Chondrocyte (in vitro differentiated cells): ENCODE measurements at regions not wholly inside any gene's neighbourhood (a gene's known extent, or its start where the extent isn't known, plus 50 kb on each side); places are given as distances from the start of the nearest gene placed in this dataset.

Source experiments
- DNase-seq: peaks from one replicate; pipeline ENCODE4 v3.0.0; 2021; ENCODE audit warnings: mixed read lengths, low spot score
- H3K27ac Mint-ChIP-seq: one replicate; pipeline ENCODE4 v1.8.0; 2021; ENCODE audit warnings: mild to moderate bottlenecking, moderate library complexity, mixed read lengths; ENCODE audit not compliant: unreplicated experiment
- H3K27me3 Mint-ChIP-seq: 2 replicates; pipeline ENCODE4 v1.8.0; 2021; ENCODE audit warnings: low read depth, mixed read lengths
- H3K36me3 Mint-ChIP-seq: 2 replicates; pipeline ENCODE4 v1.8.0; 2021; ENCODE audit warnings: low read depth, mixed read lengths
- H3K4me1 Mint-ChIP-seq: 2 replicates; pipeline ENCODE4 v1.8.0; 2021; ENCODE audit warnings: low read depth, mild to moderate bottlenecking, mixed read lengths
- H3K4me3 Mint-ChIP-seq: one replicate; pipeline ENCODE4 v1.8.0; 2021; ENCODE audit warnings: mild to moderate bottlenecking, moderate library complexity, mixed read lengths; ENCODE audit not compliant: unreplicated experiment
- H3K9me3 Mint-ChIP-seq: 2 replicates; pipeline ENCODE4 v1.8.0; 2021; ENCODE audit warnings: low read depth, mixed read lengths
- CTCF ChIP-seq: fragments of 200-600 bp; sonication (generic); IDR thresholded peaks from 2 replicates; pipeline ENCODE4 v1.5.0; 2021; ENCODE audit warnings: antibody characterized with exemption, mild to moderate bottlenecking, moderate library complexity

- Mint-ChIP-seq H3K9me3 (no peaks in the 10 kb centered on the region), H3K27ac (no peak overlapping the region), H3K4me1 (no peaks in the 10 kb centered on the region), H3K4me3 (no peak overlapping the region), H3K27me3 (peaks cover 5% of the 10 kb centered on the region), H3K36me3 (no peaks in the 10 kb centered on the region)
- no peak for DNase-seq
- TF ChIP-seq CTCF, result no peak
Measured at GRCh38 chr12:114749065-114749464, 65.1 kb upstream of the TBX3 start.

GRCh38 chr12:114747012-114747858 lies 63.3 kb upstream of the TBX3 start:
- Mint-ChIP-seq H3K4me3 (no peak overlapping the region), H3K27ac (no peak overlapping the region), H3K36me3 (no peaks in the 10 kb centered on the region)

GRCh38 chr12:114746297-114747011 lies 62.5 kb upstream of the TBX3 start:
- H3K27ac Mint-ChIP-seq, result no peak overlapping the region
- H3K36me3 Mint-ChIP-seq, result no peaks in the 10 kb centered on the region
- DNase-seq, result no peak
- H3K27me3 Mint-ChIP-seq, result peaks cover 5% of the 10 kb centered on the region
- no peak overlapping the region for H3K4me3 Mint-ChIP-seq
- TF ChIP-seq CTCF, result no peak
- H3K4me1 Mint-ChIP-seq, result no peaks in the 10 kb centered on the region
- H3K9me3 Mint-ChIP-seq, result peaks cover 4% of the 10 kb centered on the region

More at GRCh38 chr12:114747012-114747858, 63.3 kb upstream of the TBX3 start:
- Mint-ChIP-seq H3K4me1 (no peaks in the 10 kb centered on the region), H3K9me3 (peaks cover 4% of the 10 kb centered on the region), H3K27me3 (peaks cover 5% of the 10 kb centered on the region)
- no peak for DNase-seq
- TF ChIP-seq CTCF, result no peak

GRCh38 chr12:114744691-114745090 lies 60.7 kb upstream of the TBX3 start:
- Mint-ChIP-seq H3K27ac (no peak overlapping the region), H3K9me3 (peaks cover 4% of the 10 kb centered on the region), H3K36me3 (no peaks in the 10 kb centered on the region), H3K4me1 (no peaks in the 10 kb centered on the region), H3K4me3 (no peak overlapping the region), H3K27me3 (peaks cover 5% of the 10 kb centered on the region)
- DNase-seq, result no peak
- no peak for TF ChIP-seq CTCF

GRCh38 chr12:114744285-114744684 lies 60.3 kb upstream of the TBX3 start:
- Mint-ChIP-seq H3K36me3 (no peaks in the 10 kb centered on the region), H3K4me1 (no peaks in the 10 kb centered on the region), H3K9me3 (peaks cover 4% of the 10 kb centered on the region), H3K27ac (no peak overlapping the region), H3K4me3 (no peak overlapping the region), H3K27me3 (peaks cover 1% of the 10 kb centered on the region)
- no peak for TF ChIP-seq CTCF
- DNase-seq, result no peak
